Posterior vena cava (tissue), 2 donors: ENCODE measurements at regions not wholly inside any gene's neighbourhood (a gene's known extent, or its start where the extent isn't known, plus 50 kb on each side); places are given as distances from the start of the nearest gene placed in this dataset.

Source experiments
- DNase-seq: peaks from one replicate; pipeline ENCODE4 v3.0.0-alpha.2; 2020; ENCODE audit warnings: low spot score
- intact Hi-C, 2 donors: fragments of 100-400 bp; cut with DNase I; formaldehyde crosslinking; loops; one replicate each; pipeline versions ENCODE4 v1.14.1 to v1.14.2; 2022 to 2023
- donor health status: DM: yes; HTN: yes; CAD: no.
- donor health status: DM: yes; HTN: yes; CAD: no.

DNA sequence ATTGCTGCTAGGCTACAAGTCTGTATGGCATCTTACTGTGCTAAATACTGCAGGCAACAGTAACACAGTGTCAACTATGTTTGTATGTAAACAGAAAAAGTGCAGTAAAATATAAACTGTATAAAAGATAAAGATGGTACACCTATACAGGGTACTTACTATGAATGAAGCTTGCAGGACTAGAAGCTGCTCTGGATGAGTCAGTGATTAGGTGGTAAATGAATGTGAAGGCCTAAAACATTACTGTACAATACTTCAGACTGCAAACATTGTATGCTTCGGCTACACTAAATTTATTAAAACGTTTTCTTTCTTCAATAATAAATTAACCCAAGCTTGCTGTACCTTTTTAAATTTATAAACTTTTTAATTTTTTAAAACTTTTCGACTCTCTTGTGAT, 97.1 kb downstream of the HLX start:
- intact Hi-C loops, result loop anchor here in 1 of 2 donors (5.0 kb wide), 1 partner anchor 644 kb away; no protein-coding TSS in a partner anchor
- no peak for DNase-seq

- DNase-seq, result no peak
- intact Hi-C loops, result loop anchor here in 1 of 2 donors (5.0 kb wide), 1 partner anchor 647 kb away; no protein-coding TSS in a partner anchor
These were observed 100.1 kb downstream of the HLX start for GRCh38 chr1:220979371-220979770.

GRCh38 chr1:220982686-220983085, 103.4 kb downstream of the HLX start:
- intact Hi-C loops, result no loop called here

GRCh38 chr1:220983877-220984635, 104.8 kb downstream of the HLX start:
- DNase-seq, result no peak
- intact Hi-C loops, result no loop called here

More at GRCh38 chr1:220982686-220983085, 103.4 kb downstream of the HLX start:
- DNase-seq, result no peak

DNA sequence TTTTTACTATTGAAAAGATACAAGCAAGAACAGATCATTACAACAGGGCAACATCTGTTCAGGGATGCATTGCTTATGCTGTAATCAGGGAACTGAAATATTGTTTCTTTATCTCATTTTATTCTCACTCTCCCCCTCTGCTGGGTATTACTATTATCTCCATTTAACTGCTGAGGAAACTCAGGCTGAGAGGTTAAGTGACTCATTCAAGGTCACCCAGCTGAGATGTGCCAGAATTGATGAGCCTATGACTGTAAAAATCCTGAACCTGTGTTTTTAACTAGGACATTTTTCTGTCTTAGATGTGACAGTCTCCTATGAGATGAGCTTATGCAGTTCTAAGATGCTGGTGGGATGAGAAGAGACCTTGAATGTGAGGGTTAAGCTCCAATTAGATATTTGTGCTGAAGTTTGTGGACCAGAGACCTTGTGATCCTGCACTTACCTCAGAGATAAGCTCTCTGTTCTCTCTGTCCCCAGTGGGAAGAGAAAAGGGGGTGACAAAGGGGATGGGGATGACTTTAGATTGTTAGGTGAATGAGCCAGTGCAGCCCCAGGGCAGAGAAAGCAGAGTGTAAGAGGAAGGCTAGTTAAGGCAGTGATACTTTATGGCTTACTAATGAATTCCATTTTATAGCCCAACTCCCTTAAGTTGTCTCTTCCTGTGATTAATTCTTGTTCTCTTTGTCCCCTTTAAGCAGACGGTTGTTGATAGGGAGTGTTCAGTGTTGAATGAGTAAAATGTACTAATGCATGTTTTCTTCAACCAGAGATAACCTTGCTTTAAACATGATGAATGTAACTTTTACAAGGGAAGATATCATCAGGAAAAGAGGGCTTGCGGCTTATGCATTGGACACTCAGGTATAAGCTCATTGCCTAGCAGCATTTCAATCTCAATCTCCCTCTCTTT, 111.4 kb downstream of the HLX start:
- no peak for DNase-seq
- intact Hi-C loops, result no loop called here

- no peak for DNase-seq
- intact Hi-C loops, result no loop called here
These were observed 112.3 kb downstream of the HLX start for GRCh38 chr1:220991506-220991905.

DNA sequence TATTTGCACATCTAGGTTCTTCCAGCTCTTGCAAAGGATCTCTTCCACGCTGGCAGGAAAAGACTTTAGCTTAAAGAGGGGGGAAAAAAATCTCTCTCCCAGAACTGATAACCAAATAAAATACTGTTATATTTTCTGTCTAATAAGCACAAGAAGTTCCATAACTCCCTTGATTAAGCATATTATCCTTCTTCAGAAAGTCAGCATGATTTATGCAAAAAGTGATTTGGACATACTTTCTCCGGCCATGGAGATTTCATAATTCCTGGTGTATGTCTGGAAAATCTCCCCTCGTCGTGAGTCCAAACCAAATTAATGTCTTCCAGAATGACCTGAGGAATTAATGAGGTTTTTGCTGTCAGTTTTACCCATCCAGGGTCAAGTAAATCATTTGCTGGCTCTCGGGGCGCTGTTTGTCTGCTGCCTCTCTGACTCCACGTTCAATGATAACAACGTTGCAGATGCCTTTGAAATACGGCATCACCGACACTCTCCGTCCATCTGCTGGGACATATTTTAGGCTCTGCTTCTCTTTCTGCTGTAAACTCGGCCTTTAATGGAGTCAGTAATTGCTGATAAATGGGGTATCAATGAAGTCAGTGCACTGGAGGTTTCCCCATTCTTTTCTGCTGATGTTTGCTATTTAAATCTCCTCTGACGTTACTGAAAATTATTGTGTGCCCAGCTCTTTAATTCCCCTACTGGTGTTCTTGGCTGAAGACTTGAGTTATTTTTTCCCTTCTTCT, 112.9 kb downstream of the HLX start:
- no peak for DNase-seq

GRCh38 chr1:220992705-220993052, 113.4 kb downstream of the HLX start:
- no peak for DNase-seq
- intact Hi-C loops, result no loop called here

More for the DNA sequence above, 112.9 kb downstream of the HLX start:
- intact Hi-C loops, result no loop called here

DNA sequence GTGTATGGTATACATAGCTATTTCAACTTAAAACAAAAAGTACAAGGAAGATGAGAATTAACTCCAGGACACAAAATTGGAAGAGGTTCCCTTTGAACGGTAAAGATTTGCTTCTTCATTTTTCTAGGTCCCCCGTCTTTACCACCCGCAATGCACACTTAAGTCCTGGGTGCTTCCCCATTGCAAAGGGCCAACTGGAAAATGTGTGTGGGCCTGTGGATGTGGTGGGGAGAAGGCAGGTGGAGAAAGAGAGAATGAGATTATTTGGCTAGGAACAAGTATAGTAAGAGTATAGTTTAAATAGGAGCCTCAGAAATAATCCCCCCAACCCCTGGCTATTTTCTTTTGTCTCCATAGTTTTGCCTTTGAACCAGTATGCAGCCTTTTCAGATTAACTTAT, 115.4 kb downstream of the HLX start:
- DNase-seq, result no peak
- intact Hi-C loops, result no loop called here

- intact Hi-C loops, result no loop called here
- no peak for DNase-seq
These were observed 118.5 kb downstream of the HLX start for GRCh38 chr1:220997791-220998190.

DNA sequence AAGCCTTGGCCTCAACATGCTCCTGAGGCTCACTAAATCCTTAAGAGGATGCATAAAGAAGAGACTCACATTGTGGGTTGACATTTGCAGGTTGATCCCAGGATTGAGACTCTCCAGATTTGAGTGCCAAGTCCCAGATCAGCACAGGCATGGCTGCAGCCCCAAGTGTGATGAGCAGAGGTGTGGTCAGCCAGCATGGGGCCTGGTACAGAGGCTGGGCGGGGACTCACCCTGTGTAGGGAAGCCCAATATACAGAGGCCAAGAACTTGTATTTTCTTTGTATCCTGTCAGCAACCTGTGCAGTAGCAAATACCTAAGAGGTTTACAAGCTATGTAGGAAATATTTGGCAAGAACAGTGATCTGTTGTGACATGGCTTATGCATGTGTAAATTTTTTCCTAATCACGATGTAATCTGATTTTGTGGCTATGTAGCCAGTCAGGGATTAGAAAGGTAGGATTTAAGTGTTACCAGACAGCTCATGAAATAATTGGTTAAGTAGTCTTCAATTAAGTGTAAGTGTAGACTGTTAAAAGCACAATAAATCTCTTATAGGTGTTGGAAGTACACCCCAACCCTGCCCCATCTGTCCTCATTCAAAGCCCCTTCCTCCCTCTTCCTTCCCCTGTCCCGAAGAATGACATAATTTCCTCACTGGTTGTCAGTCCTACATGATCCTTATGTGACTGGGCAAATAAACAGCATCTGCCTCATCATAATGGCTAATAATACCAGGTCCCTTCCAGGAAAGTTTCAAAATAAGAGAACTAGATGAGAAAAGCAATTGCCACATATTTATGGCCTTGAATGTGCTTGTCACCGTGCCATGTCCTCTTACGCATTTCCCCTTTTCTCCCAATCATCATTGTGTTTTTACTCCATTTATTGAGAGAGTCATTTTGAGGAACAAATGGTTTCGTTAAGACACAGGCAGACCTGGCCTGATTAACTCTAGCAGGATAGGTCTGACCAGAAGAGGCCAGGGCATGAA, 120.9 kb downstream of the HLX start:
- intact Hi-C loops, result no loop called here
- no peak for DNase-seq

GRCh38 chr1:221001167-221001566, 121.9 kb downstream of the HLX start:
- no peak for DNase-seq
- intact Hi-C loops, result no loop called here

GRCh38 chr1:221002601-221003000, 123.4 kb downstream of the HLX start:
- no peak for DNase-seq
- intact Hi-C loops, result no loop called here

GRCh38 chr1:221011145-221011544, 131.9 kb downstream of the HLX start:
- no peak for DNase-seq
- intact Hi-C loops, result no loop called here

- intact Hi-C loops, result no loop called here
- DNase-seq, result no peak
These were observed 132.9 kb downstream of the HLX start for GRCh38 chr1:221012120-221012519.

DNA sequence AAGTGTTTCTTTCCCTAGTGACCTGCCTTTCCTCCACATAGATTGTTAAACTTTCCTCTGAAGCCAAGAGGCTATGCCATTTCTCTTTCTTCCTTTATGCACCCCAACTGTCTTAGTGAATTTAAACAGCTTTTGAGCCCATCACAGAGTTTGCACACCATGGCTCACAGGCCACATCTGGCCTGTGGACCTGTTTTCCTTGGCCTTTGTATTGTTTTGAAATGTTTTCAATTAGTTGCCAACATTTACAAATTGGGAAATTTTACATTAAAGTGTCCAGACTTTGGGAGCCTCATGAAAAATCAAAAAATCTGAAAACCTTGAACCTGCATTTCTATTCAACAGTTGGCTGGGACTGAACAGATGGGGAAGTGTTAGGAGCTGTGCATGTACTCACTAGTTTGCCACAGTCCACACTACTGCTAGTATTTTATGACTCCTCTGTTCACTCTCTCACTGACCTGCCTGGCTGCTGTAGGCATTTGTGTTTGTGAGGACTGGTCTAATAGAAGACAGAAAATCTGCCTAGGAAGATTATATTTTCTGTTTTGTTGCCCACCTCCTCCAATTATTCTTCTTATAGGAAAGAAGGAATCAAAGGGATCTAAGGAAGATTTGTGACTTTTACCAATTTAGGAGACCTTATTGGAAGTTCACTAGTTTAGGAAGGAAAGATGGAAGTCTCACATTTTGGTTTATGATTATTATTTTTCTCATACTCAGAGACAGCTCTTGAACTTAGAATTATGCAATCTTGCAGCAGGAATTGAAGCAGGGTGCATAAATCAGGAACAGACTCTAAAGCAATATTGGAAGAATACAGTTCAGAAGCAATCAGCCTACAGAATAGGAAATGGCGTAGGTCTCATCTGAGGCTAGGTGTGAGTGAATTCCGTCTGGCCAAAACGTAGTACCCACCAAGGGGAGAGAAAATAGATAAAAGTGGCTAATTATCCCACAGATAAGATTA, 134.7 kb downstream of the HLX start:
- intact Hi-C loops, result no loop called here
- no peak for DNase-seq

GRCh38 chr1:221015159-221015790, 136.0 kb downstream of the HLX start:
- intact Hi-C loops, result no loop called here
- no peak for DNase-seq
